Keratinocyte (primary cell): ENCODE measurements at regions not wholly inside any gene's neighbourhood (a gene's known extent, or its start where the extent isn't known, plus 50 kb on each side); places are given as distances from the start of the nearest gene placed in this dataset.

ENCODE experiments used
- DNase-seq: peaks from one replicate; pipeline ENCODE4 v3.0.0-alpha.2; 2011; ENCODE audit warnings: low read depth, missing footprints, low spot score
- FAIRE-seq: peaks from 2 replicates; lab custom pipeline; 2011; peaks lifted over from hg19 to GRCh38; lab: Jason Lieb, UNC
- H2AFZ ChIP-seq: 2 replicates; pipeline ENCODE4 v1.6.0; 2012; ENCODE audit warnings: low read length, control low read depth, inconsistent platforms; ENCODE audit not compliant: control insufficient read depth
- H3K27ac ChIP-seq: 2 replicates; pipeline ENCODE4 v1.5.1; 2011; ENCODE audit warnings: low read length; ENCODE audit not compliant: control insufficient read depth, insufficient read depth
- H3K27me3 ChIP-seq: 3 replicates; pipeline ENCODE4 v1.6.0; 2011; ENCODE audit warnings: low read length; ENCODE audit not compliant: control insufficient read depth, insufficient read depth; ENCODE audit errors: extremely low read depth
- H3K36me3 ChIP-seq, 2 experiments: 2 replicates in 1 of 2; 3 replicates in 1 of 2; pipeline ENCODE4 v1.5.1; 2011; ENCODE audit warnings: low read length in 2 of 2, mild to moderate bottlenecking in 1 of 2; ENCODE audit not compliant: control insufficient read depth in 2 of 2, insufficient read depth in 2 of 2; ENCODE audit errors: extremely low read depth in 1 of 2
- H3K4me1 ChIP-seq: 3 replicates; pipeline ENCODE4 v1.5.1; 2011; ENCODE audit warnings: low read length; ENCODE audit not compliant: control insufficient read depth, insufficient read depth; ENCODE audit errors: extremely low read depth
- H3K4me2 ChIP-seq: 3 replicates; pipeline ENCODE4 v1.6.0; 2011; ENCODE audit warnings: low read depth, low read length; ENCODE audit not compliant: control insufficient read depth, insufficient read depth; ENCODE audit errors: extremely low read depth
- H3K4me3 ChIP-seq, 3 experiments: fragments of 200-600 bp in 1 of 3; sonication (generic) in 1 of 3; 2 replicates in 2 of 3; 3 replicates in 1 of 3; pipeline ENCODE4 v1.5.1; 2011 to 2016; ENCODE audit warnings: low read length in 3 of 3, mild to moderate bottlenecking in 3 of 3, control low read depth in 2 of 3, inconsistent platforms in 1 of 3, low read depth in 1 of 3, mixed read lengths in 1 of 3, mixed run types in 1 of 3, moderate library complexity in 1 of 3; ENCODE audit not compliant: control insufficient read depth in 2 of 3, insufficient read depth in 2 of 3; ENCODE audit errors: extremely low read depth in 1 of 3
- H3K79me2 ChIP-seq: 2 replicates; pipeline ENCODE4 v1.6.0; 2012; ENCODE audit warnings: low read length; ENCODE audit not compliant: control insufficient read depth, insufficient read depth
- H3K9ac ChIP-seq: 3 replicates; pipeline ENCODE4 v1.6.0; 2011; ENCODE audit warnings: low read length; ENCODE audit not compliant: control insufficient read depth, insufficient read depth; ENCODE audit errors: extremely low read depth
- H3K9me1 ChIP-seq: 3 replicates; pipeline ENCODE4 v1.6.0; 2011; ENCODE audit warnings: low read length; ENCODE audit not compliant: control insufficient read depth, insufficient read depth; ENCODE audit errors: extremely low read depth
- H3K9me3 ChIP-seq: 2 replicates; pipeline ENCODE4 v1.5.1; 2012; ENCODE audit warnings: low read depth, low read length; ENCODE audit not compliant: control insufficient read depth
- H4K20me1 ChIP-seq: 3 replicates; pipeline ENCODE4 v1.6.0; 2011; ENCODE audit warnings: low read length; ENCODE audit not compliant: control insufficient read depth, insufficient read depth; ENCODE audit errors: extremely low read depth
- EZH2 ChIP-seq: IDR thresholded peaks from one replicate; pipeline ENCODE4 v1.6.1; 2012; ENCODE audit warnings: inconsistent platforms, mild to moderate bottlenecking, low read length, moderate library complexity
- dilution Hi-C: fragments of 300-500 bp; cut with MboI; formaldehyde crosslinking; loops from one replicate; pipeline ENCODE4 v1.7.0; 2020; ENCODE audit warnings: low sequenced_read_pairs; ENCODE audit not compliant: extremely low pct_ligation_motif_present
- TF ChIP-seq, protein P1 (sequence below), 3 experiments: IDR thresholded peaks in 1 of 3; conservative IDR thresholded peaks in 1 of 3; optimal IDR thresholded peaks in 1 of 3; 2 replicates in 2 of 3; 3 replicates in 1 of 3; pipeline versions ENCODE3 to v1.5.1; 2011; ENCODE audit warnings: low read length in 3 of 3, mild to moderate bottlenecking in 3 of 3, moderate library complexity in 2 of 3, control low read depth in 1 of 3, inconsistent platforms in 1 of 3; ENCODE audit not compliant: insufficient read depth in 2 of 3; ENCODE audit errors: extremely low read depth in 1 of 3

DNA sequence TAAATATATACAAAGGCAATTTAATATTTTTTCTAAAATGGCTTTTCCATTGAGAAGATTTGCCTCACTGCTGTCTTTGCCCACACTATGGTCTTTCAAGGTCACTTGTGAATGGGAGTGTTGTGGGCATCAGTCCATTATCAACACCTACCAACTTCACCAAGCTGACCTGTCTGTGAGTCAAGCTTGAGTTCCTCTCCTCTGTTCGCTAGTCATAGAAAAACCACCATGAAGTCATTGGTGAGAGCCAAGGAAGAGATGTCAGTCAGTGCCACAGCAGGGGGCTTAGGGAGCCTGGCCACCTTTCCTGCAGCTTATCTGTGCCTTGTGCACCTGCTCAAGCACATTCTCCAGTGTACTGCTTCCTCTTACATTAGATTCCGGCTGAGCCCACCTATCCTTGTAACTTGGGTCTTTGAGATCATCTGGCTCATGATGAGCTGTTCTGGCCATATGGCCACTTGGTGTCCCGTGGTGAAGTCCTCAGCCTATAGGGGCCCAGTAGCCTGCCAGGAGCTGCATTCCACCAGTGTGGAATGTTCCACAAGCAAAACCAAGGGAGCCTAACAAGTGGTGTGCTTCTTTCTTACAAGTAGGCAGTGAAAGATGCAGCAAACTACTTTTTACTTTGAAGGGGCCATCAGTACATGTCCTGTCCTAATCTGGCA lies 80.8 kb upstream of the C12orf71 start:
- H2AFZ ChIP-seq, result no peak overlapping the region
- H3K9ac ChIP-seq, result no peak overlapping the region
- no peak overlapping the region for H3K27ac ChIP-seq
- no peaks in the 10 kb centered on the region for H3K27me3 ChIP-seq
- H3K36me3 ChIP-seq, result no peaks in the 10 kb centered on the region
- dilution Hi-C loops, result no loop called here
- no peaks in the 10 kb centered on the region for H3K4me1 ChIP-seq
- no peaks in the 10 kb centered on the region for H3K9me3 ChIP-seq
- no peaks in the 10 kb centered on the region for H4K20me1 ChIP-seq
- FAIRE-seq (no peak), DNase-seq (no peak)
- H3K4me3 ChIP-seq, result no peak overlapping the region
- H3K4me2 ChIP-seq, result no peak overlapping the region
- no peaks in the 10 kb centered on the region for H3K9me1 ChIP-seq
- TF ChIP-seq, protein P1, sequence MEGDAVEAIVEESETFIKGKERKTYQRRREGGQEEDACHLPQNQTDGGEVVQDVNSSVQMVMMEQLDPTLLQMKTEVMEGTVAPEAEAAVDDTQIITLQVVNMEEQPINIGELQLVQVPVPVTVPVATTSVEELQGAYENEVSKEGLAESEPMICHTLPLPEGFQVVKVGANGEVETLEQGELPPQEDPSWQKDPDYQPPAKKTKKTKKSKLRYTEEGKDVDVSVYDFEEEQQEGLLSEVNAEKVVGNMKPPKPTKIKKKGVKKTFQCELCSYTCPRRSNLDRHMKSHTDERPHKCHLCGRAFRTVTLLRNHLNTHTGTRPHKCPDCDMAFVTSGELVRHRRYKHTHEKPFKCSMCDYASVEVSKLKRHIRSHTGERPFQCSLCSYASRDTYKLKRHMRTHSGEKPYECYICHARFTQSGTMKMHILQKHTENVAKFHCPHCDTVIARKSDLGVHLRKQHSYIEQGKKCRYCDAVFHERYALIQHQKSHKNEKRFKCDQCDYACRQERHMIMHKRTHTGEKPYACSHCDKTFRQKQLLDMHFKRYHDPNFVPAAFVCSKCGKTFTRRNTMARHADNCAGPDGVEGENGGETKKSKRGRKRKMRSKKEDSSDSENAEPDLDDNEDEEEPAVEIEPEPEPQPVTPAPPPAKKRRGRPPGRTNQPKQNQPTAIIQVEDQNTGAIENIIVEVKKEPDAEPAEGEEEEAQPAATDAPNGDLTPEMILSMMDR (optimal IDR thresholded peaks at IDR 0.05 in 1 of 3, IDR thresholded peaks at IDR 0.05 in 1 of 3, conservative IDR thresholded peaks at IDR 0.05 in 1 of 3; ENCODE audit: extremely low read depth in 1 of 3, insufficient read depth in 2 of 3, low read length in 3 of 3), result no peak
- no peak for TF ChIP-seq EZH2
- H3K79me2 ChIP-seq, result no peaks in the 10 kb centered on the region

DNA sequence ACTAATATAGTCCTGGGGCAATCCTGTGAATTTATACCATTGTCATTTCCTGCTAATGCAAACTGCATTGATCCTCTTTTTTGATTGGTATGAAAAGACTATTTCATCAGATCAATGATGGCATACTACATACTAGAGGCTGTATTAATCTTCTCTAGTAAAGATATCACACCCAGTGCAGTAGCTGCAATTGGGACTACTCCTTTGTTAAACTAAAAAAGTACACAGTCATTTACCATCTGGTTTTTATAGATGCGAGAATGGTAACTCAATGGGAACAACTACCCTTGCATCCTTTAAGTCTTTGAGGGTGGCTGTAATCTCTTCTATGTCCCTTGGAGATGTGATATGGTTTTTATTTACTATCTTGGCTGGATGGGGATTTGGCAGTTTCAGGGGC lies 80.2 kb upstream of the STK38L start:
- Histone ChIP-seq H3K9me1 (no peaks in the 10 kb centered on the region), H3K27me3 (no peaks in the 10 kb centered on the region), H4K20me1 (no peaks in the 10 kb centered on the region), H2AFZ (no peak overlapping the region), H3K9ac (no peak overlapping the region), H3K36me3 (no peaks in the 10 kb centered on the region), H3K9me3 (no peaks in the 10 kb centered on the region), H3K4me3 (no peak overlapping the region), H3K4me1 (no peaks in the 10 kb centered on the region), H3K4me2 (no peak overlapping the region), H3K79me2 (no peaks in the 10 kb centered on the region), H3K27ac (no peak overlapping the region)
- TF ChIP-seq, protein P1 (optimal IDR thresholded peaks at IDR 0.05 in 1 of 3, IDR thresholded peaks at IDR 0.05 in 1 of 3, conservative IDR thresholded peaks at IDR 0.05 in 1 of 3; ENCODE audit: extremely low read depth in 1 of 3, insufficient read depth in 2 of 3, low read length in 3 of 3), result no peak
- no peak for TF ChIP-seq EZH2
- FAIRE-seq (no peak), DNase-seq (no peak)
- dilution Hi-C loops, result no loop called here
